ENCODE measurements at regions not wholly inside any gene's neighbourhood (a gene's known extent, or its start where the extent isn't known, plus 50 kb on each side); places are given as distances from the start of the nearest gene placed in this dataset.

- no peaks in the 10 kb centered on the region for H3F3A ChIP-seq (ENCODE audit: control insufficient read depth, insufficient read depth)
- H3K4me3 ChIP-seq (ENCODE audit: low read length): no peak overlapping the region
- H3K79me2 ChIP-seq (ENCODE audit: control insufficient read depth, low read length): no peaks in the 10 kb centered on the region
- no peaks in the 10 kb centered on the region for H4K20me1 ChIP-seq (ENCODE audit: control insufficient read depth, insufficient read depth, low read depth, low read length)
- H3K9me2 ChIP-seq (replicated peaks; ENCODE audit: control insufficient read depth, low read length): no peaks in the 10 kb centered on the region
- TF ChIP-seq CTCF (IDR thresholded peaks at IDR 0.05; ENCODE audit: low read depth, low read length, poor library complexity, severe bottlenecking) (no peak), EZH2phosphoT487 (IDR thresholded peaks at IDR 0.05; ENCODE audit: borderline replicate concordance, low read length) (no peak)
- 0 out of 2 replicates have a peak, but pooled peaks cover 2% of the 10 kb centered on the region for H3K27me3 ChIP-seq (ENCODE audit: control insufficient read depth, low read length)
- no peak overlapping the region for H3K27ac ChIP-seq (ENCODE audit: low read depth, low read length)
- no peaks in the 10 kb centered on the region for H3K9me3 ChIP-seq (ENCODE audit: control insufficient read depth, insufficient read depth, low read length)
- H3K4me2 ChIP-seq (ENCODE audit: low read length): no peak overlapping the region
- no peaks in the 10 kb centered on the region for H3K4me1 ChIP-seq (ENCODE audit: control insufficient read depth, low read length)
- no peaks in the 10 kb centered on the region for H3K36me3 ChIP-seq (ENCODE audit: control insufficient read depth, low read length)
Observed at GRCh38 chr18:56302156-56302555, 336.2 kb downstream of the TXNL1 start.

- Histone ChIP-seq H4K20me1 (ENCODE audit: control insufficient read depth, insufficient read depth, low read depth, low read length) (no peaks in the 10 kb centered on the region), H3K4me1 (ENCODE audit: control insufficient read depth, low read length) (no peaks in the 10 kb centered on the region), H3K9me2 (replicated peaks; ENCODE audit: control insufficient read depth, low read length) (no peaks in the 10 kb centered on the region; the same call in 1 of the 2 replicates), H3K27ac (ENCODE audit: low read depth, low read length) (no peak overlapping the region), H3K27me3 (ENCODE audit: control insufficient read depth, low read length) (no peaks in the 10 kb centered on the region), H3F3A (ENCODE audit: control insufficient read depth, insufficient read depth) (no peaks in the 10 kb centered on the region), H3K4me2 (ENCODE audit: low read length) (no peak overlapping the region), H3K36me3 (ENCODE audit: control insufficient read depth, low read length) (no peaks in the 10 kb centered on the region), H3K9me3 (ENCODE audit: control insufficient read depth, insufficient read depth, low read length) (no peaks in the 10 kb centered on the region), H3K79me2 (ENCODE audit: control insufficient read depth, low read length) (no peaks in the 10 kb centered on the region), H3K4me3 (ENCODE audit: low read length) (no peak overlapping the region)
- TF ChIP-seq EZH2phosphoT487 (IDR thresholded peaks at IDR 0.05; ENCODE audit: borderline replicate concordance, low read length) (no peak), CTCF (IDR thresholded peaks at IDR 0.05; ENCODE audit: low read depth, low read length, poor library complexity, severe bottlenecking) (no peak)
Observed at GRCh38 chr18:56299740-56300139, 338.7 kb downstream of the TXNL1 start.

GRCh38 chr18:56298935-56299334 lies 339.5 kb downstream of the TXNL1 start:
- Histone ChIP-seq H3K9me2 (replicated peaks; ENCODE audit: control insufficient read depth, low read length) (no peaks in the 10 kb centered on the region; the same call in 1 of the 2 replicates), H3K27me3 (ENCODE audit: control insufficient read depth, low read length) (no peaks in the 10 kb centered on the region), H3F3A (ENCODE audit: control insufficient read depth, insufficient read depth) (no peaks in the 10 kb centered on the region), H3K4me2 (ENCODE audit: low read length) (no peak overlapping the region), H3K9me3 (ENCODE audit: control insufficient read depth, insufficient read depth, low read length) (no peaks in the 10 kb centered on the region), H3K4me3 (ENCODE audit: low read length) (no peak overlapping the region), H4K20me1 (ENCODE audit: control insufficient read depth, insufficient read depth, low read depth, low read length) (no peaks in the 10 kb centered on the region), H3K27ac (ENCODE audit: low read depth, low read length) (no peak overlapping the region), H3K79me2 (ENCODE audit: control insufficient read depth, low read length) (no peaks in the 10 kb centered on the region), H3K36me3 (ENCODE audit: control insufficient read depth, low read length) (no peaks in the 10 kb centered on the region), H3K4me1 (ENCODE audit: control insufficient read depth, low read length) (no peaks in the 10 kb centered on the region)
- no peak for TF ChIP-seq CTCF (IDR thresholded peaks at IDR 0.05; ENCODE audit: low read depth, low read length, poor library complexity, severe bottlenecking)
- no peak for TF ChIP-seq EZH2phosphoT487 (IDR thresholded peaks at IDR 0.05; ENCODE audit: borderline replicate concordance, low read length)
